Panc1 (cell line): ENCODE measurements at regions not wholly inside any gene's neighbourhood (a gene's known extent, or its start where the extent isn't known, plus 50 kb on each side); places are given as distances from the start of the nearest gene placed in this dataset.
"Not testable (repeated sequence)": the region's sequence is repeated elsewhere in the genome, so short reads cannot be mapped to it uniquely, and the experiment has no call there.

Experiments
- ATAC-seq: fragments of 200-7000 bp; cut with Tn5 transposase; 2 replicates; pipeline ENCODE4 v1.9.1; 2020; ENCODE audit warnings: mild to moderate bottlenecking, moderate library complexity
- BruUV-seq: library from RNA; stranded (reverse); fragments of 400-500 nt; replicated peaks from 2 replicates; lab custom pipeline; 2021; lab: Mats Ljungman, UMichigan
- CTCF ChIA-PET: fragments of 300-600 bp; sonication (Branson Sonifier 250); formaldehyde crosslinking; loops from one replicate; lab custom pipeline; 2022; ENCODE audit warnings: antibody characterized with exemption; lab: Charles Lee
- POLR2A ChIA-PET: fragments of 300-600 bp; sonication (Branson Sonifier 250); formaldehyde crosslinking; loops from one replicate; lab custom pipeline; 2022; ENCODE audit warnings: antibody characterized with exemption; lab: Charles Lee
- DNase-seq: peaks from one replicate; pipeline ENCODE4 v3.0.0-alpha.2; 2010; ENCODE audit warnings: low read depth, low spot score
- H3K27ac ChIP-seq: 2 replicates; pipeline ENCODE4 v1.5.1; 2011; ENCODE audit warnings: mild to moderate bottlenecking, low read length, inconsistent platforms
- H3K27me3 ChIP-seq: fragments of 200-500 bp; sonication (Bioruptor generic); 2 replicates; pipeline ENCODE4 v1.6.0; 2014; ENCODE audit warnings: low read length, inconsistent platforms; ENCODE audit not compliant: control insufficient read depth, insufficient read depth
- H3K36me3 ChIP-seq: fragments of 200-500 bp; sonication (Bioruptor generic); 2 replicates; pipeline ENCODE4 v1.5.1; 2014; ENCODE audit warnings: inconsistent platforms, mild to moderate bottlenecking, low read length, moderate library complexity; ENCODE audit not compliant: control insufficient read depth, insufficient read depth
- H3K4me1 ChIP-seq: 2 replicates; pipeline ENCODE4 v1.5.1; 2011; ENCODE audit warnings: inconsistent platforms, mild to moderate bottlenecking, low read length, moderate library complexity; ENCODE audit not compliant: control insufficient read depth, insufficient read depth
- H3K4me3 ChIP-seq, 2 experiments: 2 replicates each; pipeline ENCODE4 v1.5.1; 2011 to 2012; ENCODE audit warnings: low read depth in 2 of 2, low read length in 2 of 2, mild to moderate bottlenecking in 2 of 2, inconsistent platforms in 1 of 2, moderate library complexity in 1 of 2
- H3K9me3 ChIP-seq: fragments of 200-500 bp; sonication (Bioruptor generic); 2 replicates; pipeline ENCODE4 v1.5.1; 2014; ENCODE audit warnings: low read depth, mild to moderate bottlenecking, inconsistent platforms, low read length, moderate library complexity; ENCODE audit not compliant: control insufficient read depth, insufficient read depth
- CTCF ChIP-seq: fragments of 450-650 bp; IDR thresholded peaks from 2 replicates; pipeline ENCODE4 v1.5.1; 2017; ENCODE audit warnings: mild to moderate bottlenecking
- POLR2AphosphoS5 ChIP-seq: IDR thresholded peaks from 2 replicates; pipeline ENCODE4 v1.6.1; 2012; ENCODE audit warnings: mild to moderate bottlenecking, low read depth, low read length, moderate library complexity
- SIN3A ChIP-seq: IDR thresholded peaks from 2 replicates; pipeline ENCODE4 v1.6.1; 2012; ENCODE audit warnings: low read depth, mild to moderate bottlenecking, low read length, moderate library complexity, borderline replicate concordance; ENCODE audit not compliant: insufficient read depth
- TCF7L2 ChIP-seq: IDR thresholded peaks from 2 replicates; pipeline ENCODE4 v1.6.1; 2011; ENCODE audit warnings: mild to moderate bottlenecking, low read depth, low read length, inconsistent platforms
- in situ Hi-C: cut with HindIII; loops from 2 replicates; pipeline ENCODE4 v1.10.0; 2016; ENCODE audit warnings: low sequenced_read_pairs, low pct_unique_long_range_greater_than_20kb
- intact Hi-C: fragments of 100-400 bp; cut with micrococcal nuclease; formaldehyde crosslinking; loops from one replicate; pipeline ENCODE4 v1.10.0; 2022; ENCODE audit not compliant: unreplicated experiment
- TF ChIP-seq, protein P1 (sequence below), 2 experiments: IDR thresholded peaks; 2 replicates each; pipeline ENCODE4 v1.6.1; 2011 to 2012; ENCODE audit warnings: low read depth in 2 of 2, control low read depth in 1 of 2, low read length in 1 of 2, mild to moderate bottlenecking in 1 of 2, moderate library complexity in 1 of 2; ENCODE audit not compliant: insufficient read depth in 1 of 2

GRCh38 chr6:56814308-56814707 is 140.6 kb upstream of the BEND6 start:
- no peaks in the 10 kb centered on the region for H3K27me3 ChIP-seq
- H3K27ac ChIP-seq: peak overlapping the region; percentile 11; the same call in 1 of the 2 replicates
- ATAC-seq (no peak), DNase-seq (no peak)
- no peak overlapping the region for H3K4me3 ChIP-seq
- ChIA-PET CTCF (no interaction called here), POLR2A (no interaction called here)
- TF ChIP-seq POLR2AphosphoS5 (no peak), SIN3A (no peak), CTCF (no peak), TCF7L2 (no peak)
- TF ChIP-seq, protein P1, sequence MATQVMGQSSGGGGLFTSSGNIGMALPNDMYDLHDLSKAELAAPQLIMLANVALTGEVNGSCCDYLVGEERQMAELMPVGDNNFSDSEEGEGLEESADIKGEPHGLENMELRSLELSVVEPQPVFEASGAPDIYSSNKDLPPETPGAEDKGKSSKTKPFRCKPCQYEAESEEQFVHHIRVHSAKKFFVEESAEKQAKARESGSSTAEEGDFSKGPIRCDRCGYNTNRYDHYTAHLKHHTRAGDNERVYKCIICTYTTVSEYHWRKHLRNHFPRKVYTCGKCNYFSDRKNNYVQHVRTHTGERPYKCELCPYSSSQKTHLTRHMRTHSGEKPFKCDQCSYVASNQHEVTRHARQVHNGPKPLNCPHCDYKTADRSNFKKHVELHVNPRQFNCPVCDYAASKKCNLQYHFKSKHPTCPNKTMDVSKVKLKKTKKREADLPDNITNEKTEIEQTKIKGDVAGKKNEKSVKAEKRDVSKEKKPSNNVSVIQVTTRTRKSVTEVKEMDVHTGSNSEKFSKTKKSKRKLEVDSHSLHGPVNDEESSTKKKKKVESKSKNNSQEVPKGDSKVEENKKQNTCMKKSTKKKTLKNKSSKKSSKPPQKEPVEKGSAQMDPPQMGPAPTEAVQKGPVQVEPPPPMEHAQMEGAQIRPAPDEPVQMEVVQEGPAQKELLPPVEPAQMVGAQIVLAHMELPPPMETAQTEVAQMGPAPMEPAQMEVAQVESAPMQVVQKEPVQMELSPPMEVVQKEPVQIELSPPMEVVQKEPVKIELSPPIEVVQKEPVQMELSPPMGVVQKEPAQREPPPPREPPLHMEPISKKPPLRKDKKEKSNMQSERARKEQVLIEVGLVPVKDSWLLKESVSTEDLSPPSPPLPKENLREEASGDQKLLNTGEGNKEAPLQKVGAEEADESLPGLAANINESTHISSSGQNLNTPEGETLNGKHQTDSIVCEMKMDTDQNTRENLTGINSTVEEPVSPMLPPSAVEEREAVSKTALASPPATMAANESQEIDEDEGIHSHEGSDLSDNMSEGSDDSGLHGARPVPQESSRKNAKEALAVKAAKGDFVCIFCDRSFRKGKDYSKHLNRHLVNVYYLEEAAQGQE (IDR thresholded peaks at IDR 0.05; ENCODE audit: insufficient read depth in 1 of 2, low read depth in 2 of 2, low read length in 1 of 2): no peak
- peaks cover 40% of the 10 kb centered on the region for H3K4me1 ChIP-seq
- H3K9me3 ChIP-seq: no peaks in the 10 kb centered on the region
- intact Hi-C loops (no loop called here), in situ Hi-C loops (no loop called here)
- no peaks in the 10 kb centered on the region for H3K36me3 ChIP-seq
- no TSS peak for BruUV-seq

DNA sequence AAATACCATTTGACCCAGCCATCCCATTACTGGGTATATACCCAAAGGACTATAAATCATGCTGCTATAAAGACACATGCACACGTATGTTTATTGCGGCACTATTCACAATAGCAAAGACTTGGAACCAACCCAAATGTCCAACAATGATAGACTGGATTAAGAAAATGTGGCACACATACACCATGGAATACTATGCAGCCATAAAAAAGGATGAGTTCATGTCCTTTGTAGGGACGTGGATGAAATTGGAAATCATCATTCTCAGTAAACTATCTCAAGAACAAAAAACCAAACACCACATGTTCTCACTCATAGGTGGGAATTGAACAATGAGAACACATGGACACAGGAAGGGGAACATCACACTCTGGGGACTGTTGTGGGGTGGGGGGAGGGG is 142.1 kb upstream of the BEND6 start:
- in situ Hi-C loops, POLR2A ChIA-PET, intact Hi-C loops, H3K9me3 ChIP-seq, H3K27ac ChIP-seq, ATAC-seq, BruUV-seq, CTCF ChIA-PET, DNase-seq, H3K36me3 ChIP-seq, H3K4me3 ChIP-seq, H3K27me3 ChIP-seq: not testable (repeated sequence)
- H3K4me1 ChIP-seq: peaks cover 49% of the 10 kb centered on the region

DNA sequence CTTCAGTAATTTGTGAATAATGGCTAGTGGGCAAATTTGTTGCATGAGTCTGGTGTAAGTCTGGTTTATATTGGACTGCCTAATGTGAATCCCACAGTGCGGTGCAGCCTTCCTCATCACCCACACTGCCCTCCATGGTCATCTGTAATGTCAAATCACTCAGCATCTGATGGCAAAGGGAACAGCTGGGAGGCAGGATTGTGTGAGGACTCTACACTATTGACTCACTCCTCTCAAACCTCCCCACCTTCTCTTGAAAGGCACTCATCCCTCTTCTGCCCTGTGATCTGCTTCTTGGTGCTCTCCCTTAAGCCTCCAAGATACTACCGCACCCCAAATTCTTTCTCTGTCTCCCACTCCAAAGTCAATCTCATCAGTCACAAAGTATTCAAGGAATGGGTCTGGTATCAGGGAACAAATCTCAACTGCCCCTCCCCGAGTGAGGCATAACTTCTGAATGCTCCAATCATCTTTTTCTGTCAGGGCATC is 146.0 kb upstream of the BEND6 start:
- H3K4me3 ChIP-seq: no peak overlapping the region
- peaks cover 52% of the 10 kb centered on the region for H3K4me1 ChIP-seq
- H3K27ac ChIP-seq: peak overlapping the region; percentile 60; the same call in 1 of the 2 replicates
- intact Hi-C loops: no loop called here
- TF ChIP-seq, protein P1 (IDR thresholded peaks at IDR 0.05; ENCODE audit: insufficient read depth in 1 of 2, low read depth in 2 of 2, low read length in 1 of 2): no peak
- no peak for TF ChIP-seq POLR2AphosphoS5
- TF ChIP-seq TCF7L2: no peak
- H3K9me3 ChIP-seq: no peaks in the 10 kb centered on the region
- no peaks in the 10 kb centered on the region for H3K36me3 ChIP-seq
- BruUV-seq: no TSS peak
- in situ Hi-C loops: no loop called here
- H3K27me3 ChIP-seq: no peaks in the 10 kb centered on the region
- CTCF ChIA-PET: no interaction called here
- ATAC-seq: peak; percentile 84
- no peak for DNase-seq
- POLR2A ChIA-PET: no interaction called here
